SU-DHL-6 (cell line): ENCODE measurements at regions not wholly inside any gene's neighbourhood (a gene's known extent, or its start where the extent isn't known, plus 50 kb on each side); places are given as distances from the start of the nearest gene placed in this dataset.

Source experiments
- CTCF ChIP-seq: fragments of 200-600 bp; sonication (generic); IDR thresholded peaks from one replicate; pipeline ENCODE4 v1.5.1; 2017; ENCODE audit warnings: antibody characterized with exemption, mild to moderate bottlenecking, low read length, moderate library complexity; ENCODE audit not compliant: insufficient read depth, poor library complexity, severe bottlenecking
- EZH2phosphoT487 ChIP-seq: fragments of 200-600 bp; sonication (generic), shearing (Covaris generic); conservative IDR thresholded peaks from 2 replicates; pipeline ENCODE4 v1.6.1; 2018; ENCODE audit warnings: mild to moderate bottlenecking, antibody characterized with exemption, low read length, moderate library complexity, mixed read lengths

GRCh38 chr7:109660401-109660800 is 1090.7 kb downstream of the DNAJB9 start:
- TF ChIP-seq EZH2phosphoT487 (no peak), CTCF (no peak)
